ENCODE measurements at regions not wholly inside any gene's neighbourhood (a gene's known extent, or its start where the extent isn't known, plus 50 kb on each side); places are given as distances from the start of the nearest gene placed in this dataset.

GRCh38 chr5:133698259-133698554, 85.9 kb upstream of the FSTL4 start:
- no peak for DNase-seq (ENCODE audit: low read depth in 4 of 4, low spot score in 3 of 4)

- DNase-seq (ENCODE audit: low read depth in 4 of 4, low spot score in 3 of 4) = no peak
Observed at GRCh38 chr5:133697536-133698258, 85.4 kb upstream of the FSTL4 start.

- no peak for DNase-seq (ENCODE audit: low read depth in 4 of 4, low spot score in 3 of 4)
Observed at GRCh38 chr5:133696782-133697507, 84.6 kb upstream of the FSTL4 start.

GRCh38 chr5:133696006-133696584, 83.8 kb upstream of the FSTL4 start:
- DNase-seq (ENCODE audit: low read depth in 4 of 4, low spot score in 3 of 4) = no peak

- no peak for DNase-seq (ENCODE audit: low read depth in 4 of 4, low spot score in 3 of 4)
Observed at GRCh38 chr5:133694181-133694831, 82.0 kb upstream of the FSTL4 start.

GRCh38 chr5:133691448-133691847, 79.1 kb upstream of the FSTL4 start:
- no peak for DNase-seq (ENCODE audit: low read depth in 4 of 4, low spot score in 3 of 4)

- no peak for DNase-seq (ENCODE audit: low read depth in 4 of 4, low spot score in 3 of 4)
Observed at GRCh38 chr5:133690746-133691145, 78.4 kb upstream of the FSTL4 start.

GRCh38 chr5:133688391-133688790, 76.0 kb upstream of the FSTL4 start:
- DNase-seq (ENCODE audit: low read depth in 4 of 4, low spot score in 3 of 4) = no peak

- DNase-seq (ENCODE audit: low read depth in 4 of 4, low spot score in 3 of 4) = no peak
Observed at GRCh38 chr5:133687212-133688061, 75.1 kb upstream of the FSTL4 start.

- DNase-seq (ENCODE audit: low read depth in 4 of 4, low spot score in 3 of 4) = no peak
Observed at GRCh38 chr5:133686566-133686965, 74.2 kb upstream of the FSTL4 start.

- DNase-seq (ENCODE audit: low read depth in 4 of 4, low spot score in 3 of 4) = no peak
Observed at GRCh38 chr5:133685402-133686018, 73.2 kb upstream of the FSTL4 start.

GRCh38 chr5:133683646-133684596, 71.6 kb upstream of the FSTL4 start:
- peak in 3 of 4 donors; percentile 5 to 48 (median 27) for DNase-seq (ENCODE audit: low read depth in 4 of 4, low spot score in 3 of 4)

GRCh38 chr5:133682451-133682850, 70.1 kb upstream of the FSTL4 start:
- no peak for DNase-seq (ENCODE audit: low read depth in 4 of 4, low spot score in 3 of 4)

- DNase-seq (ENCODE audit: low read depth in 4 of 4, low spot score in 3 of 4) = no peak
Observed at GRCh38 chr5:133681896-133682295, 69.6 kb upstream of the FSTL4 start.

- no peak for DNase-seq (ENCODE audit: low read depth in 4 of 4, low spot score in 3 of 4)
Observed at GRCh38 chr5:133680830-133681565, 68.7 kb upstream of the FSTL4 start.

- DNase-seq (ENCODE audit: low read depth in 4 of 4, low spot score in 3 of 4) = no peak
Observed at GRCh38 chr5:133679534-133679933, 67.2 kb upstream of the FSTL4 start.

- DNase-seq (ENCODE audit: low read depth in 4 of 4, low spot score in 3 of 4) = no peak
Observed at GRCh38 chr5:133675376-133676154, 63.2 kb upstream of the FSTL4 start.

- no peak for DNase-seq (ENCODE audit: low read depth in 4 of 4, low spot score in 3 of 4)
Observed at GRCh38 chr5:133670336-133670735, 58.0 kb upstream of the FSTL4 start.

Measured in right renal pelvis (tissue), 4 donors.